SH-SY5Y (cell line): ENCODE measurements at regions not wholly inside any gene's neighbourhood (a gene's known extent, or its start where the extent isn't known, plus 50 kb on each side); places are given as distances from the start of the nearest gene placed in this dataset.

Source experiments
- GATA2 ChIP-seq: IDR thresholded peaks from 2 replicates; pipeline ENCODE4 v1.6.1; 2011; ENCODE audit warnings: mild to moderate bottlenecking, low read depth, low read length
- GATA3 ChIP-seq: IDR thresholded peaks from 2 replicates; pipeline ENCODE4 v1.6.1; 2011; ENCODE audit warnings: low read depth, mild to moderate bottlenecking, low read length, moderate library complexity

DNA sequence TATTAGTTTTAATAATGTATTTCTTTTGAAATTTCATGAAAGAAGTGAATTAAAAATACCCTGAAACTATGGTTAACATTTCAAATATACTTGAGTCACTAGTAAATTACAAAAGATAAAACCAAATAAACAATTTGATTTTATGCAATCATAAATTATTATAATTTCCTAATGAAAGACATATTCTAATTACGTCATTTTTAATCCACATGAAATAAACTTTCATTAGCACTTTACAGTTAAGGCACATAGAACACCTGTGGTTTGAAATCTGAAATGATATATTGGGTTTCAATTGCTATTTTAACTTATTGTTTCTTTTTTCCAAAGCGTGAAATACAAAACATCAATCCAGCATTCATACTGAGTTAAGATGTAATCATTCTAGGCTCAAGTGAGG is 1492.5 kb upstream of the PABPC4L start:
- TF ChIP-seq GATA2 = no peak
- TF ChIP-seq GATA3 = no peak

DNA sequence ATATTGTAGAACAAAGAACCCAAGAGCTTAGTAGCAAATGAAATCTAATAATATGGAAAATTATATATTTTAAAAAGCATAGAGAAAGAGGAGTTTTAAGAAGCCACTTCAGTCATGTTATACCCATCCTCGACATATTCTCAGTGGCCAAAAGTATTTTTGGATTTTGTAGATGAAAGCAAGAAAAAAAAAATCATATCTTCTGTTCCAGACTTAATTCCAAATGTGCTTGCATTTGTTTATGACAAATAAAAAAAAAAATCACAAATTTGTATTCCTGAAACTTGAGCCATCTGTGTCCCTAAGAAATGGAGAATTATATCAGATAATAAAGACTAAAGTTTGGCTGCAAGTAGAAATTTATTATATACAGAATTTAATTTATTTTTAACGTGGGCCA is 1482.4 kb upstream of the PABPC4L start:
- TF ChIP-seq GATA2 = no peak
- TF ChIP-seq GATA3 = no peak

DNA sequence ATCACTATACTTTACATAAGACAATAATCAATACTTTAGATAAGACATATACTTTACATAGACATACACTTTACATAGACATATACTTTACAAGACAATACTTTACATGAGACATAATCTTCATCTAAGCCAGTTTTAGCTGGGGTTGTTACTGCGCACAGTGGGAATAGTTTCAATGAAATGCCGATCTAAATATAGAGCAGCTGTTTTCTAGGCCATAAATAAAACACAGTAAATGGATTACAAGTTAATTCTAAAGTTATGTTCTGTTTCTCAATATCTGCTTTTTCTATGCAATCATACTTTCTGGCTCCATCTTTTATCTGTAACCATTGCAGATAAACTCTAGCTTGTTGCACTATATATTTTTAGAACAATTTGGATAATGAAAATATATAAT is 1470.6 kb upstream of the PABPC4L start:
- TF ChIP-seq GATA2 (no peak), GATA3 (no peak)

DNA sequence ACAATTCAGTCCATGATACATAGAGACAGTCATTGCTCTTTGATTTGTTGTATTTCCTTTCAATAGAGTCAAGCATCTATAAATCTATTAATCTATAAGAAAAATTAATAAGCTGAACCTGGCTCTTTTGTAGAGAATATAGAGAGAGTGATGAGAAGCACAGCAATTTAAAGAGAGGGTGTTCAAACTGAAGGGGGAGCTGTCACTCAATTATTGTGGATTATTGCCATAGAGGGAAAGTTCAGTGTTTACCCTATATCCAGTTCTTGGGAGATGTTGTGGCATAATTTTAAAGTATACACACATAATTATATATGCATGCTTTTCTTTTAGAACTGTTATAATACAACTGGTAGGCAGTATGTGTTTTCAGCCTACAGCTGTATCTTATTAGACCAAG is 1469.0 kb upstream of the PABPC4L start:
- no peak for TF ChIP-seq GATA3
- TF ChIP-seq GATA2 = no peak
